GM12891 (cell line): ENCODE measurements at regions not wholly inside any gene's neighbourhood (a gene's known extent, or its start where the extent isn't known, plus 50 kb on each side); places are given as distances from the start of the nearest gene placed in this dataset.
"Not testable (repeated sequence)": the region's sequence is repeated elsewhere in the genome, so short reads cannot be mapped to it uniquely, and the experiment has no call there.

ENCODE experiments used
- DNase-seq: peaks from one replicate; pipeline ENCODE4 v3.0.0; 2011; ENCODE audit warnings: low spot score; ENCODE audit not compliant: insufficient read length
- FAIRE-seq: peaks from 2 replicates; lab custom pipeline; 2011; peaks lifted over from hg19 to GRCh38; lab: Jason Lieb, UNC
- PAX5 ChIP-seq: IDR thresholded peaks from 2 replicates; pipeline ENCODE4 v1.6.1; 2011; ENCODE audit warnings: low read length, moderate library complexity, mild to moderate bottlenecking; ENCODE audit not compliant: insufficient read depth, severe bottlenecking
- POLR2A ChIP-seq: IDR thresholded peaks from 2 replicates; pipeline ENCODE4 v1.6.1; 2011; ENCODE audit warnings: low read depth, low read length, control low read depth
- POLR2AphosphoS5 ChIP-seq: IDR thresholded peaks from 2 replicates; pipeline ENCODE4 v1.6.1; 2011; ENCODE audit warnings: low read depth, low read length, control low read depth
- POU2F2 ChIP-seq: IDR thresholded peaks from 2 replicates; pipeline ENCODE4 v1.6.1; 2011; ENCODE audit warnings: low read depth, mild to moderate bottlenecking, control low read depth, low read length, moderate library complexity
- SPI1 ChIP-seq: IDR thresholded peaks from 2 replicates; pipeline ENCODE4 v1.6.1; 2011; ENCODE audit warnings: low read depth, low read length, control low read depth
- TAF1 ChIP-seq: IDR thresholded peaks from 2 replicates; pipeline ENCODE4 v1.6.1; 2011; ENCODE audit warnings: low read depth, low read length, control low read depth

DNA sequence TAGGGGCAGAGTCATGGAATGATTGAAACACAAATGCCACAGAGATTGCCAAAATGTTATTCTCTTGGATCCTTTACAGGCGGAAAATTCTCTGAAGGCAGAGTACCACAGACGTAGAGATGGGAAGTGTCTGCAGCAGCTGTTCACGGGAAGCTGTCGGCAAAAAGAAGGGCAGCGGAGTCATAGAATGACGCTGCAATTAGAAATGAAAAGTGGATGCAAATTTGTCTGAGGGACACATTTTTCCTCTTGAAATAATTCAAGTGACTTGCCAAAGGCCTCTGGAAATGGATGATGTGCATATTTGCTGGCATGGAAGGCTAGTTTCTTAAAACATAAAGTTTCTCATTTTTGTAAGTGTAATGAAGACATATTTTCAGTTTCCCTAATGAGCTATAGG is 77.5 kb upstream of the PLD5 start:
- DNase-seq: no peak
- no peak for FAIRE-seq
- TF ChIP-seq SPI1 (no peak), POU2F2 (no peak), POLR2A (no peak), POLR2AphosphoS5 (no peak), TAF1 (no peak), PAX5 (no peak)

GRCh38 chr1:242593756-242594155 is 69.3 kb upstream of the PLD5 start:
- not testable (repeated sequence) for DNase-seq, FAIRE-seq

- TF ChIP-seq SPI1 (no peak), PAX5 (no peak), POU2F2 (no peak), POLR2AphosphoS5 (no peak), TAF1 (no peak), POLR2A (no peak)
- DNase-seq (no peak), FAIRE-seq (no peak)
Measured at GRCh38 chr1:242586360-242586680, 61.8 kb upstream of the PLD5 start.

GRCh38 chr1:242585616-242586359 is 61.3 kb upstream of the PLD5 start:
- no peak for FAIRE-seq
- DNase-seq: no peak
- TF ChIP-seq POLR2AphosphoS5 (no peak), POU2F2 (no peak), PAX5 (no peak), TAF1 (no peak), POLR2A (no peak), SPI1 (no peak)

- TF ChIP-seq PAX5 (no peak), TAF1 (no peak), POU2F2 (no peak), POLR2AphosphoS5 (no peak), SPI1 (no peak), POLR2A (no peak)
- no peak for FAIRE-seq
- DNase-seq: no peak
Measured at GRCh38 chr1:242582669-242583068, 58.2 kb upstream of the PLD5 start.

DNA sequence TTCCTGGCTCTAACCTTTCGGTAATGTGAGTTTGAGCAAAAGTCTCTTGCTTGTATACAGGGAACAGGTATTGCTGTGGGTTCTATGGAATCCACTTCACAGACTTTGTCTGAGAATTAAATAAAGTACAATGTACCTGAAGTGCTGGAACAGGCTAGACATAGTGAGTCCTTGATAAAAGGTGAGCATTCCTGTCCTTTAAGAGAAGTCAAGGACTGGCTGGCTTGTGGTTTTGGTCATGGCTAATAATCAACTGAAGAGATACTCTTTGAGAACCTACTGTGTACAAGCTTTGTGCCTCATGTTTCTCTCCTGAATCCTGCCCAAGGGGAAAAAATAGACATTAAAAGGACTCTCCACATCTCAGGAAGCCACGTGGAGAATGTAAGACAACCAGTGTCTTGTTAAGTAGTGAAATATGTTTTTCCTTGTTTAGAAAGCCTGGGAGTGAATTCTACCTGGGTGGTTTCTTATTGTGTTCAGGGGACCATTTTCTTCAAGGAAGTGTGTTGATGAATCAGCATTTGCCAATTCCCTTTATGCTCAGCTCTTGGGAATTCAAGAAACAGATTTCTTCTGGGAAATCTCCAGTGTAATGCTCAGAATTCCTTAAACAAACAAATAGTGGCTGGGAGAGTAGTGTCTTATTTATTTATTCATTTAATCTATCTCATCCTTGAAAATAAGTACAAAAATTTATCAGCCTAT is 55.2 kb upstream of the PLD5 start:
- FAIRE-seq (no peak), DNase-seq (no peak)
- no peak for TF ChIP-seq POU2F2
- no peak for TF ChIP-seq POLR2AphosphoS5
- no peak for TF ChIP-seq SPI1
- no peak for TF ChIP-seq TAF1
- TF ChIP-seq PAX5: no peak
- no peak for TF ChIP-seq POLR2A
